ENCODE measurements at regions not wholly inside any gene's neighbourhood (a gene's known extent, or its start where the extent isn't known, plus 50 kb on each side); places are given as distances from the start of the nearest gene placed in this dataset.

GRCh38 chr3:66110840-66111239 is 72.1 kb upstream of the MAGI1 start:
- Histone ChIP-seq H3K27ac (no peak overlapping the region), H3K27me3 (replicated peaks; ENCODE audit: insufficient read depth) (no peaks in the 10 kb centered on the region), H3K36me3 (ENCODE audit: low read depth) (no peaks in the 10 kb centered on the region), H3K4me3 (no peak overlapping the region), H3K9me3 (ENCODE audit: low read depth) (no peaks in the 10 kb centered on the region), H3K79me2 (ENCODE audit: insufficient read depth) (no peaks in the 10 kb centered on the region), H4K20me1 (ENCODE audit: insufficient read depth) (no peaks in the 10 kb centered on the region), H3K4me1 (ENCODE audit: insufficient read depth) (peaks cover 30% of the 10 kb centered on the region), H3K9ac (no peak overlapping the region), H3F3A (ENCODE audit: insufficient read depth) (peaks cover 11% of the 10 kb centered on the region), H2AFZ (no peak overlapping the region), H3K9me2 (ENCODE audit: insufficient read depth) (no peaks in the 10 kb centered on the region), H3K4me2 (ENCODE audit: unreplicated experiment) (no peak overlapping the region)
- DNase-seq: no peak
- in situ Hi-C loops (cut with MboI): no loop called here
- no peak for TF ChIP-seq EZH2phosphoT487 (IDR thresholded peaks at IDR 0.05; ENCODE audit: insufficient read depth, low read depth)
- TF ChIP-seq EZH2 (IDR thresholded peaks at IDR 0.05; ENCODE audit: insufficient read depth, poor library complexity, severe bottlenecking): no peak
- 78 to 84% methylated on average over 6 of the region's 6 CpGs for WGBS, 2 experiments (ENCODE audit: low coverage in 1 of 2, low lambda C conversion rate in 2 of 2, missing lambda C conversion rate in 2 of 2)

- Histone ChIP-seq H2AFZ (peak overlapping the region; percentile 53; the same call in 1 of the 2 replicates), H3K27ac (no peak overlapping the region), H4K20me1 (ENCODE audit: insufficient read depth) (no peaks in the 10 kb centered on the region), H3K9ac (no peak overlapping the region), H3F3A (ENCODE audit: insufficient read depth) (no peaks in the 10 kb centered on the region; the same call in 1 of the 2 replicates), H3K4me1 (ENCODE audit: insufficient read depth) (peaks cover 12% of the 10 kb centered on the region), H3K36me3 (ENCODE audit: low read depth) (no peaks in the 10 kb centered on the region), H3K4me2 (ENCODE audit: unreplicated experiment) (no peak overlapping the region), H3K79me2 (ENCODE audit: insufficient read depth) (no peaks in the 10 kb centered on the region), H3K9me3 (ENCODE audit: low read depth) (no peaks in the 10 kb centered on the region), H3K9me2 (ENCODE audit: insufficient read depth) (no peaks in the 10 kb centered on the region), H3K27me3 (replicated peaks; ENCODE audit: insufficient read depth) (no peaks in the 10 kb centered on the region), H3K4me3 (no peak overlapping the region)
- 29 to 30% methylated on average over 4 of the region's 4 CpGs for WGBS, 2 experiments (ENCODE audit: low coverage in 1 of 2, low lambda C conversion rate in 2 of 2, missing lambda C conversion rate in 2 of 2)
- peak; percentile 71 for DNase-seq
- in situ Hi-C loops (cut with MboI): no loop called here
- TF ChIP-seq EZH2phosphoT487 (IDR thresholded peaks at IDR 0.05; ENCODE audit: insufficient read depth, low read depth) (no peak), EZH2 (IDR thresholded peaks at IDR 0.05; ENCODE audit: insufficient read depth, poor library complexity, severe bottlenecking) (no peak)
Measured at GRCh38 chr3:66107855-66108254, 69.1 kb upstream of the MAGI1 start.

GRCh38 chr3:66106788-66107187 is 68.1 kb upstream of the MAGI1 start:
- H3K4me1 ChIP-seq (ENCODE audit: insufficient read depth): peaks cover 12% of the 10 kb centered on the region

GRCh38 chr3:66104535-66104934 is 65.8 kb upstream of the MAGI1 start:
- no peaks in the 10 kb centered on the region for H4K20me1 ChIP-seq (ENCODE audit: insufficient read depth)
- no peaks in the 10 kb centered on the region for H3K9me2 ChIP-seq (ENCODE audit: insufficient read depth)
- in situ Hi-C loops (cut with MboI): no loop called here
- TF ChIP-seq EZH2phosphoT487 (IDR thresholded peaks at IDR 0.05; ENCODE audit: insufficient read depth, low read depth): no peak
- no peak for TF ChIP-seq EZH2 (IDR thresholded peaks at IDR 0.05; ENCODE audit: insufficient read depth, poor library complexity, severe bottlenecking)
- H3K4me1 ChIP-seq (ENCODE audit: insufficient read depth): peaks cover 22% of the 10 kb centered on the region
- no peak overlapping the region for H3K9ac ChIP-seq
- H3F3A ChIP-seq (ENCODE audit: insufficient read depth): peaks cover under 1% of the 10 kb centered on the region; the same call in 1 of the 2 replicates
- no peak overlapping the region for H2AFZ ChIP-seq
- H3K27ac ChIP-seq: no peak overlapping the region
- no peak overlapping the region for H3K4me3 ChIP-seq
- no peak overlapping the region for H3K4me2 ChIP-seq (ENCODE audit: unreplicated experiment)
- no peak for DNase-seq
- no peaks in the 10 kb centered on the region for H3K27me3 ChIP-seq (replicated peaks; ENCODE audit: insufficient read depth)
- H3K79me2 ChIP-seq (ENCODE audit: insufficient read depth): no peaks in the 10 kb centered on the region
- no peaks in the 10 kb centered on the region for H3K36me3 ChIP-seq (ENCODE audit: low read depth)
- H3K9me3 ChIP-seq (ENCODE audit: low read depth): no peaks in the 10 kb centered on the region

More at GRCh38 chr3:66106788-66107187, 68.1 kb upstream of the MAGI1 start:
- no peaks in the 10 kb centered on the region for H3K9me2 ChIP-seq (ENCODE audit: insufficient read depth)
- no peak overlapping the region for H3K27ac ChIP-seq
- TF ChIP-seq EZH2phosphoT487 (IDR thresholded peaks at IDR 0.05; ENCODE audit: insufficient read depth, low read depth): no peak
- no peak for TF ChIP-seq EZH2 (IDR thresholded peaks at IDR 0.05; ENCODE audit: insufficient read depth, poor library complexity, severe bottlenecking)
- WGBS, 2 experiments (ENCODE audit: low coverage in 1 of 2, low lambda C conversion rate in 2 of 2, missing lambda C conversion rate in 2 of 2): 95 to 100% methylated on average over 2 of the region's 2 CpGs
- H3F3A ChIP-seq (ENCODE audit: insufficient read depth): no peaks in the 10 kb centered on the region; the same call in 1 of the 2 replicates
- no peaks in the 10 kb centered on the region for H3K79me2 ChIP-seq (ENCODE audit: insufficient read depth)
- no peak overlapping the region for H3K9ac ChIP-seq
- H2AFZ ChIP-seq: peak overlapping the region; percentile 74
- DNase-seq: peak; percentile 16
- in situ Hi-C loops (cut with MboI): no loop called here
- H3K9me3 ChIP-seq (ENCODE audit: low read depth): no peaks in the 10 kb centered on the region
- no peak overlapping the region for H3K4me3 ChIP-seq
- no peaks in the 10 kb centered on the region for H4K20me1 ChIP-seq (ENCODE audit: insufficient read depth)
- H3K4me2 ChIP-seq (ENCODE audit: unreplicated experiment): no peak overlapping the region
- H3K36me3 ChIP-seq (ENCODE audit: low read depth): no peaks in the 10 kb centered on the region
- no peaks in the 10 kb centered on the region for H3K27me3 ChIP-seq (replicated peaks; ENCODE audit: insufficient read depth)

- H3K36me3 ChIP-seq (ENCODE audit: low read depth): no peaks in the 10 kb centered on the region
- H3K9me2 ChIP-seq (ENCODE audit: insufficient read depth): no peaks in the 10 kb centered on the region
- in situ Hi-C loops (cut with MboI): no loop called here
- H3F3A ChIP-seq (ENCODE audit: insufficient read depth): peaks cover 8% of the 10 kb centered on the region
- no peaks in the 10 kb centered on the region for H4K20me1 ChIP-seq (ENCODE audit: insufficient read depth)
- no peak overlapping the region for H2AFZ ChIP-seq
- WGBS, 2 experiments (ENCODE audit: low coverage in 1 of 2, low lambda C conversion rate in 2 of 2, missing lambda C conversion rate in 2 of 2): 90 to 93% methylated on average over 3 of the region's 3 CpGs
- H3K79me2 ChIP-seq (ENCODE audit: insufficient read depth): no peaks in the 10 kb centered on the region
- no peak overlapping the region for H3K9ac ChIP-seq
- no peak for TF ChIP-seq EZH2 (IDR thresholded peaks at IDR 0.05; ENCODE audit: insufficient read depth, poor library complexity, severe bottlenecking)
- no peak for TF ChIP-seq EZH2phosphoT487 (IDR thresholded peaks at IDR 0.05; ENCODE audit: insufficient read depth, low read depth)
- H3K27ac ChIP-seq: no peak overlapping the region
- H3K9me3 ChIP-seq (ENCODE audit: low read depth): no peaks in the 10 kb centered on the region
- H3K27me3 ChIP-seq (replicated peaks; ENCODE audit: insufficient read depth): no peaks in the 10 kb centered on the region
- no peak overlapping the region for H3K4me2 ChIP-seq (ENCODE audit: unreplicated experiment)
- DNase-seq: no peak
- H3K4me1 ChIP-seq (ENCODE audit: insufficient read depth): peaks cover 28% of the 10 kb centered on the region
- H3K4me3 ChIP-seq: no peak overlapping the region
Measured at GRCh38 chr3:66103729-66104128, 65.0 kb upstream of the MAGI1 start.

Data from GM23248 (cell line).